K562 (cell line): ENCODE measurements at regions not wholly inside any gene's neighbourhood (a gene's known extent, or its start where the extent isn't known, plus 50 kb on each side); places are given as distances from the start of the nearest gene placed in this dataset.

Experiments used
- CBX8 ChIP-seq: fragments of 200-600 bp; sonication (generic); IDR thresholded peaks from 2 replicates; pipeline ENCODE4 v1.6.1; 2012; ENCODE audit warnings: borderline replicate concordance, mixed run types, low read depth, mild to moderate bottlenecking, moderate library complexity, mixed read lengths, low read length, control low read depth, inconsistent platforms; ENCODE audit not compliant: poor library complexity, severe bottlenecking; ENCODE audit errors: extremely low read depth
- CEBPB ChIP-seq: fragments of 450-650 bp; IDR thresholded peaks from 2 replicates; pipeline ENCODE4 v1.6.1; 2016; ENCODE audit warnings: missing genetic modification characterization, missing compliant biosample characterization
- PHF8 ChIP-seq: fragments of 200-600 bp; sonication (generic); IDR thresholded peaks from 2 replicates; pipeline ENCODE4 v1.6.1; 2012; ENCODE audit warnings: mixed run types, mild to moderate bottlenecking, inconsistent platforms, low read length, moderate library complexity, borderline replicate concordance
- SMARCA5 ChIP-seq: fragments of 450-650 bp; IDR thresholded peaks from 2 replicates; pipeline ENCODE4 v1.6.1; 2016
- SP1 ChIP-seq: sonication (generic); formaldehyde crosslinking; IDR thresholded peaks from 2 replicates; pipeline ENCODE4 v1.8.1; 2022; ENCODE audit warnings: mild to moderate bottlenecking, missing genetic modification reagents
- TF ChIP-seq, protein P1 (sequence below), 3 experiments: IDR thresholded peaks in 2 of 3; conservative IDR thresholded peaks in 1 of 3; 2 replicates each; pipeline ENCODE4 v1.5.1; 2011 to 2012; ENCODE audit warnings: low read length in 3 of 3, mild to moderate bottlenecking in 3 of 3, control low read depth in 2 of 3, improper control_type of control experiment in 1 of 3, inconsistent platforms in 1 of 3, low read depth in 1 of 3, mixed read lengths in 1 of 3, moderate library complexity in 1 of 3; ENCODE audit not compliant: insufficient read depth in 2 of 3
- TF ChIP-seq, protein P2 (sequence below): IDR thresholded peaks from 2 replicates; pipeline ENCODE4 v1.6.1; 2016; ENCODE audit warnings: missing genetic modification characterization, missing compliant biosample characterization
- TF ChIP-seq, protein P3 (sequence below): sonication (generic); formaldehyde crosslinking; IDR thresholded peaks from 2 replicates; pipeline ENCODE4 v1.9.0; 2022; ENCODE audit warnings: mild to moderate bottlenecking, missing genetic modification reagents

DNA sequence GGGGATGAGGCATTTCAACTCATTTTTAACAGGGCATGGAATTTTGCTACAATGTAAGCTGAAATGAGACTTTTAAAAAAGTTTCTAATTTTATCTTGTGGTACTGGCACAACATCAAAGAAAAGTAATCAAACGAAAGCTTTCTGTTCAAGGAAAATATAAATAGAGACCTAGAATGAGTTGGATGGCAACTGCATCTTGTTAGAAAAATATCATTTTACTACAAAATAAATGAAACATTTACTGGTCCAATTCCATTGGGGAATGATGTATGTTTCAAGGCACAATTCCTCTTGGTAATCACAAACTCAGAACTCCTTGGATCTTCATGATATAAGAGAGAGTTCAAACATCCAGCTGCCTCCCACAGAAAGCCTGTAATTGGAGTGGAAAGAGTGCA lies 102.8 kb downstream of the HMHB1 start:
- TF ChIP-seq CBX8: no peak
- TF ChIP-seq, protein P1, sequence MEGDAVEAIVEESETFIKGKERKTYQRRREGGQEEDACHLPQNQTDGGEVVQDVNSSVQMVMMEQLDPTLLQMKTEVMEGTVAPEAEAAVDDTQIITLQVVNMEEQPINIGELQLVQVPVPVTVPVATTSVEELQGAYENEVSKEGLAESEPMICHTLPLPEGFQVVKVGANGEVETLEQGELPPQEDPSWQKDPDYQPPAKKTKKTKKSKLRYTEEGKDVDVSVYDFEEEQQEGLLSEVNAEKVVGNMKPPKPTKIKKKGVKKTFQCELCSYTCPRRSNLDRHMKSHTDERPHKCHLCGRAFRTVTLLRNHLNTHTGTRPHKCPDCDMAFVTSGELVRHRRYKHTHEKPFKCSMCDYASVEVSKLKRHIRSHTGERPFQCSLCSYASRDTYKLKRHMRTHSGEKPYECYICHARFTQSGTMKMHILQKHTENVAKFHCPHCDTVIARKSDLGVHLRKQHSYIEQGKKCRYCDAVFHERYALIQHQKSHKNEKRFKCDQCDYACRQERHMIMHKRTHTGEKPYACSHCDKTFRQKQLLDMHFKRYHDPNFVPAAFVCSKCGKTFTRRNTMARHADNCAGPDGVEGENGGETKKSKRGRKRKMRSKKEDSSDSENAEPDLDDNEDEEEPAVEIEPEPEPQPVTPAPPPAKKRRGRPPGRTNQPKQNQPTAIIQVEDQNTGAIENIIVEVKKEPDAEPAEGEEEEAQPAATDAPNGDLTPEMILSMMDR (IDR thresholded peaks at IDR 0.05 in 2 of 3, conservative IDR thresholded peaks at IDR 0.05 in 1 of 3; ENCODE audit: insufficient read depth in 2 of 3, low read depth in 1 of 3, low read length in 3 of 3): no peak
- TF ChIP-seq, protein P2, sequence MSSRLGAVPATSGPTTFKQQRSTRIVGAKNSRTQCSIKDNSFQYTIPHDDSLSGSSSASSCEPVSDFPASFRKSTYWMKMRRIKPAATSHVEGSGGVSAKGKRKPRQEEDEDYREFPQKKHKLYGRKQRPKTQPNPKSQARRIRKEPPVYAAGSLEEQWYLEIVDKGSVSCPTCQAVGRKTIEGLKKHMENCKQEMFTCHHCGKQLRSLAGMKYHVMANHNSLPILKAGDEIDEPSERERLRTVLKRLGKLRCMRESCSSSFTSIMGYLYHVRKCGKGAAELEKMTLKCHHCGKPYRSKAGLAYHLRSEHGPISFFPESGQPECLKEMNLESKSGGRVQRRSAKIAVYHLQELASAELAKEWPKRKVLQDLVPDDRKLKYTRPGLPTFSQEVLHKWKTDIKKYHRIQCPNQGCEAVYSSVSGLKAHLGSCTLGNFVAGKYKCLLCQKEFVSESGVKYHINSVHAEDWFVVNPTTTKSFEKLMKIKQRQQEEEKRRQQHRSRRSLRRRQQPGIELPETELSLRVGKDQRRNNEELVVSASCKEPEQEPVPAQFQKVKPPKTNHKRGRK (tag): no peak
- TF ChIP-seq SMARCA5: no peak
- TF ChIP-seq CEBPB (tag): no peak
- TF ChIP-seq SP1: no peak
- TF ChIP-seq, protein P3, sequence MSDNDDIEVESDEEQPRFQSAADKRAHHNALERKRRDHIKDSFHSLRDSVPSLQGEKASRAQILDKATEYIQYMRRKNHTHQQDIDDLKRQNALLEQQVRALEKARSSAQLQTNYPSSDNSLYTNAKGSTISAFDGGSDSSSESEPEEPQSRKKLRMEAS (CRISPR knock-in tag): no peak
- no peak for TF ChIP-seq PHF8
